GM19395 (cell line): ENCODE measurements at regions not wholly inside any gene's neighbourhood (a gene's known extent, or its start where the extent isn't known, plus 50 kb on each side); places are given as distances from the start of the nearest gene placed in this dataset.
"Not testable (repeated sequence)": the region's sequence is repeated elsewhere in the genome, so short reads cannot be mapped to it uniquely, and the experiment has no call there.

Experiments
- ATAC-seq: cut with Tn5 transposase; IDR thresholded peaks from one replicate; pipeline ENCODE4 v1.9.1; 2021; ENCODE audit warnings: mild to moderate bottlenecking, moderate library complexity; ENCODE audit not compliant: unreplicated experiment

DNA sequence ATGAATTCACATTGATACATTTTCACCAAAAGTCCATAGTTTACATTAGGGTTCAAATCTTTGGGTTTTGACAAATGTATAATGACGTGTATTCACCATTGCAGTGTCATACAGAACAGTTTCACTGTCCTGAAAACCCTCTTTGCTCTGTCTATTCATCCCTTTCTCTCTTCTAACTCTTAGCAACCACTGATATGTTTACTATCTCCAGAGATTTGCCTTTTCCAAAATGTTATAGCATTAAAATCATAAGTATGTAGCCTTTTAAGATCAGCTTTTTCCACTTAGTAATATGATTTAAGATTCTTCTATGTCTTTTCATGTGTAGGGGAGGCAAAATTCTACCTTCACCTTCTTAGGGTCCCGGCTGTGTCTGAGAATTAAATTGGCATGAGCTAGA lies 203.8 kb downstream of the TPRG1 start:
- ATAC-seq, result no peak

DNA sequence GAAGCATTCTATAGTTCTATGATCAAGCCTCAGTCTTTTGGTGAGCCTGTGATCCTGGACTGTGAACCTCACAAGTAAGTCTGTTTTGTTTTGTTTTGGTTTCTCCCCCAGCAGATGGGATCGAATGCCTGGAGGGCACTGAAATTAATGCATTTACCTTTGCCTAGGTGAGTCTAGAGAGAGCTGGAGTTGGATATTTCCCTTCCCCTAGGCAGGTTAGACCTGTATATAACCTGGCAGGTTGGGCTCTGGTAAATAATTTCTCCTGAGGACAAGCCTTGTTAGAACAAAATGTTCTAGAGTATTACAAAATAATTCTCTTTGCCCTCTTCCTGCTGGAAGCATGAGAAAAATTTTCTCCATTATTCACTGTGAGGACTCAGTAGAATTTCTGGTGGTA lies 211.9 kb downstream of the TPRG1 start:
- ATAC-seq, result no peak

DNA sequence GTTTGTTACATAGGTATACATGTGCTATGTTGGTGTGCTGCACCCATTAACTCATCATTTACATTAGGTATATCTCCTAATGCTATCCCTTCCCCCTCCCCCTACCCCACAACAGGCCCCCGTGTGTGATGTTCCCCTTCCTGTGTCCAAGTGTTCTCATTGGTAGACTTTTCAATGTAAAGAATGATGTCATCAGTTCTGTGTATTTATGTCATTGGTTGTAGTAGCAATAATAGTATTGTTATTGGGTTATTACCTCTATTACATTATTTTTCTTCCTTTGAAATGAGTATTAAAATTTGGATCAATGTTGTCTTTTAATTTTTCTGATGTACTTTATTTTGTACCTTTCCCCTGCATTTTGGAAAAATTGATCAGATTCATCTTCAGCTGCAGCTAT lies 214.1 kb downstream of the TPRG1 start:
- not testable (repeated sequence) for ATAC-seq

DNA sequence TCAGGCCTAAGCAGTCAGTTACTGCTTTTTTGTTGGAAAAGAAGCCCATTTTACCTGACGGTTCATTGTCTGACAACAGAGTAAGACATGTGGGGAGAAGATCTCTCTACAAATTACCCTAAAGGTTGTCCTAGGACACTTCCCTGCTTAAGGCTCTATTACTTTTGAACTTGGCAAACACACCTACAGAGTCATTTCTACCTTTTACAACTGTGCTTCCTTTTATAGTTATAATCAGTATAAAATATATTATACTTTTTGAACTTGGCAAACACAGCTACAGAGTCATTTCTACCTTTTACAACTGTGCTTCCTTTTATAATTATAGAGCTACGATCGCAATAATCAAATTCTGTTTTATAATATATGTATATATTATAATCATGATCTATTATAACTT lies 215.0 kb downstream of the TPRG1 start:
- ATAC-seq, result no peak

DNA sequence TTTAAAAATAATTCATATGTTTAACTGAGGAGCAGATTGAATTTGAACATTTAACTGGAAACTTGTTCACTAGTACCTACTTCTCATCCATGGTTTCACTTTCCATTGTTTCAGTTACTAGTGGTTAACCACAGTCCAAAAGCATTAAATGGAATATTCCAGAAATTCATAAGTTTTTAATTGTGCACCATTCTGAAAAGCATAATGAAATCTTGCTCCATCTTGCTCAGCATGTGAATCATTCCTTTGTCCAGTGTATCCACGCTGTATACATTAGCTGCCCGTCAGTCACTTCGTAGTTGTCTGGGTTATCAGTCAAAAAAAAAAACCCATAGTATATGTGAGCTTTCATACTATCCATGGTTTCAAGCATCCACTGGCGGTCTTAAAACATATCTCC lies 217.6 kb downstream of the TPRG1 start:
- no peak for ATAC-seq

DNA sequence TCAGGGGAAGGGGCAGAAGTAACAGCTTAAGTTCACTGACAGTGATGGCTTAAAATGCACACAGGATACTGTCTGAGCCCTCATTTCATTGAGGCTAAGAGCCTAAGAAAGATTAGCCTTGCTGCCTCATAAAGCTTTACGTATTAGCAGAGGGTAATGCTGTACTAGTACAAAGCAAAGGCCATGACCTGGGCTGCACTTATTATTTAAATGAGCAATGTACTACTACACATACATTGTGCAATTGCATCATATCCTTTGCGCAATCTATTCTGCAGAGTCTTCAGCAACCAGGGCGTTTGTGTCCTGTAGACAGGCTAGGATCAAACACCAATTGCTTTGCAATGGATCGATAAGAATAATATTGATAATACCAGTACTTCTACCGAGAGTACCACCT lies 221.8 kb downstream of the TPRG1 start:
- ATAC-seq, result no peak

DNA sequence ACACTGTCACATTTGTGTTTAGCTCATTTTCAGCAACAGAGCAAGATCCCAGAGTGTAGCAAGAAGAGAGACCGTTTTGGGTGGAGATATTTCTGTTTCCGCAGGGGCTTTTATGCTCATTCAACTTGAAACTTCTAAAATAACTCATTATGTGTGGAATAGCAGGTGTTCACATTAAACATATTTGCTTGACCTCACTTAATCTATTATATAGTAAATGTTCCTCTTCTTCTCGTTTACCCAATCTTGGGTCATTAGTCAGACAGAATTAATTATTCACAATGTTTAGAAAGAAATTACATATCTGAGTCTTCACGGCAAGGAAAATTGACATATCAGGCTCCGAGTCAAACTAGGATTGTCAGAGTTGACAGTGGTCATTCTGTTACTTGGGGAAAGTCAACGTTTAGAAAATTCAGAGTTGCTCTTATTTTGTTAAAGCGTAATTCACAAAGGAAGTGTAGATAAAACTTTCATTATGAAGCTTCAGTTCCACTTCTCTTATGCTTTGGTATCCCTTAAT lies 222.9 kb downstream of the TPRG1 start:
- ATAC-seq, result peak; percentile 94

DNA sequence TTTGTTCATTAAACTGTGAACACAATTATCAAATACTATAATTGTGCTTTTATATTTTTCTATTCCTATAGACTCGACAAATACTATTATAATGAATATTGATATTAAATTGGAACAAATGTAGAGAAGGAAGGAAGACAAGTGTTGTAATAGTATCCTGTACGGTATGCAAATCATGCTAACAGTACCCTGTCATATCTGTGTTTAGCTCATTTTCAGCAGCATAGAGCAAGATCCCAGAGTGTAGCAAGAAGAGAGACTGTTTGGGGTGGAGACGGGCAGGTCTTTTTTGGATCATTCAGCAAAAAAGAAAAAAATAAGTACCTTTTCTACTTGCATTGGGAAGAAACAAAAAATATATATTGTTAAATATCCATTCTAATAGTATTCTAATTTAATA lies 224.1 kb downstream of the TPRG1 start:
- ATAC-seq, result no peak

DNA sequence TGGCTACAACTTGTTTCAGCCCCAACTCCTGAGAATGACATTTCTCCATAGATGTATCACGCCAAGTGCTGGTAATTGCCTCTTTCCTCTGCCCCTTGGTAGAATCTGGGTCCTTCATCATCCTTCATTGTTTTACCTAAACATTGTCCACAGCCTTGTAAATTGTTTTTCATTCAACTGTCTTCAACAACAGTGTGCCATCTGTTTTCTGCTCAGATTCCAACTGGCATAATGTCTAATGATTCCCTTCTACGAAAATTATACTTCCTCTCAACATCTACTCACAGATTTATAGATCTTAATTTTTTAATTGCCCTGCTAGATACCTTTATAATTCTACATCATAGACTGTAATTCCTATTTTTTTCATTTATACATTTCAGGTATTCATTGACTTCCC lies 226.9 kb downstream of the TPRG1 start:
- ATAC-seq, result no peak

DNA sequence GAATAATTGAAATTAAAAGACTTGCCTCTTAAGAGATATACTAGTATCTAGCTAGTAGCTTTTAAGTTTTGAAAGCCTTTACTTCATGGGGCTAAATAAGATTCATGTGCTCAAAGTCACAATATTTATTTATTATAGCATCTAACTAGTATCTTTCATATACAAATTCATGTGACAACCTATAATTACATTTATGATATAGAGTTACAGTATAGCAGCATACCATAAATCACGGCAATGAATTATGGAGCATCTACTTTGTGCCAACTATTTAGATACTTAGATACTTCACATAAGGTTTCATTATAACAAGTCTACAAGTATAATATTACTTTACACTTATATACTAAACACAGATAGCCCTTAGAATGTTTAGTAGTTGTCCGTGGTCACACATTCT lies 229.4 kb downstream of the TPRG1 start:
- ATAC-seq, result no peak

DNA sequence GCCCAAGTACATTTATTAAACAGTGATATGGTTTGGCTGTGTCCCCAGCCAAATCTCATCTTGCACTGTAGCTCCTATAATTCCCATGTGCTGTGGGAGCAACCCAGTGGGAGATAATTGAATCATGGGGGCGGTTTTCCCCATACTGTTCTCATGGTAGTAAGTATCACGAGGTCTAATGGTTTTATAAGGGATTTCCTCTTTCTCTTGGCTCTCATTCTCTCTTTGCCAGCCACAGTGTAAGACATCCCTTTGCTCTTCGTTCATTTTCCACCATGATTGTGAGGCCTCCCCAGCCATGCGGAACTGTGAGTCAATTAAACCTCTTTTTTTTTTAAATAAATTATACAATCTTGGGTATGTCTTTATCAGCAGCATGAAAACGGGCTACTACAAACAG lies 228.0 kb upstream of the TP63 start:
- ATAC-seq, result no peak

DNA sequence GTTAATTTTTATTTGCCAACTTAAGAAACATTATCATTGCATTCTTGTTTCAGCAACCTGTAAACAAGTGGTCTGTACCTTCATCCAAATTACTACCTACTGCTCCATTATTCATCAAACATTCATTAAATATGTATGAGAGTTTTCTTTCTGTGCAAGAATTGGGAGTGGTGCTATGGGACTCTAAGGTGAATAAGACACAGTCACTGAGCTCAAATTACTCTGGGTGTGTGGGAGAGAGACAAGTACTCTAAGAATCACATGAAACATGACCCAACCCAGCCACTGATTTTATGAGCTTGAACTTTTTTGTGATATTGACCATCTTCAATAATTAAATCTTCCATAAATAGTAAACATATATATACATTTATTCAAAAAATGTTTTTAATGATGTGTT lies 227.2 kb upstream of the TP63 start:
- no peak for ATAC-seq

DNA sequence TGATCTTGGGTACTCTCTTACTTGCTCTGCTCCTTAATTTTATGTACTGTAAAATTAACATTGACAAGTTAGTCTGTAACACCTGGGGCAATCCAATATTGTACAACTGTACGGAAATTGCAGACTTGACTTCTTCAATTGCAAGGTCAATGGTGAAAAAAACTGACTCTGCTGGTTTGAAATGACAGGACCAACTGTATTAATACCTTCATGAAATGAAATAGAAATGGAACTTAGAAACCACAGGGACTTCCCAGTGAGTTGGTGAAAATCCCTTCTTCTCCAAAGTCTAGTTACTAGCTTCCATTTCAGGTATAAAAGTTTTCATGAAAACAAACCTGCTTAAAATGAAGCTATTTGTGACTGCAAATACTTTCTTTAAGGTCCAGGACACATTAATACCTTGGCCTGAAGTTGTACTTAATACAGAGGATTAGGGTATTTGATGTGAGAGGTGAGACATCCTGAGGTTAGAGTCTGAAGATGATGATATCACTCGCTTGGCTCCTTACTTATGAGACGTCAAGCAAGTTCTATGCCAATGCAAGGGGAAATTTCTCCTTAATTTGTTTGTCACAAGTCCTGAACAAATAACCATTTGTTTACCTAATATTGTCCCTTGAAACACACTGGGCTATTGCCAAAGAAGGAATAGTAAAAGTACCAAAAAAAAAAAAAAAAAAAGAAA lies 226.2 kb upstream of the TP63 start:
- no peak for ATAC-seq

DNA sequence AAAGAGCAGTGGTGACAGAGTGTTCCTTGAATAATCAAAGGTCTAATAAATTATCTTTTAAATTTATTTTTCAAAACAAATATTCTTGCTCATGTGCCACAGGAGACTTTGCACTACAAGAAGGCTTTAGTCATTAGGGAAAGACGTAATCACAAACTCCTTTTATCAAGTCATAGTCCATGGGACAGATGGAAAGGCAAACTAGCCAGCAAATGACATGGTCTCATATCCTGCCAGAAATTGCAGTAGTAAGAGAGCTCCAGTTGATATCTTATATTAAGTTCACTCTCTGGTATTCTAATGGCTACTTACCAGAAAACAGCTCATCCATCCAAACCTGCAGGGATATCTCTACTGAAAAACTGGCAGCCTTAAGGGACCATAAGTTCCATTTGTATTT lies 225.0 kb upstream of the TP63 start:
- no peak for ATAC-seq

DNA sequence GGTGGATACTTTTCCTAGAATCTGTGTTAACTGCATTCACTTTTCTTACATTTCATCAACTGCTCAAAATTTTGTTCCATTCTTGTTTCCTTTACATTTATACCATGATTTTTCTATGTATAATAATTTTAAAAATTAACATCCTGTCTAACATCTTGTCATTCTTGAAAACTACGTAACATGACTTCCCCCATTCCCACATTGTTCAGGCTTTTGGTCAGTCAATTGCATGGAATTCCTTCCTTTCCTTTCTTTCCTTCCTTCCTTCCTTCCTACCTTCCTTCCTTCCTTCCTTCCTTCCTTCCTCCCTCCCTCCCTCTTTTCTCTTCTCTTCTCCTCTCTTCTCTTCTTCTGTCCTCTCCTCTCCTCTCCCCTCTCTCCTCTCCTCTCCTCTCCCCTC lies 220.7 kb upstream of the TP63 start:
- no peak for ATAC-seq

DNA sequence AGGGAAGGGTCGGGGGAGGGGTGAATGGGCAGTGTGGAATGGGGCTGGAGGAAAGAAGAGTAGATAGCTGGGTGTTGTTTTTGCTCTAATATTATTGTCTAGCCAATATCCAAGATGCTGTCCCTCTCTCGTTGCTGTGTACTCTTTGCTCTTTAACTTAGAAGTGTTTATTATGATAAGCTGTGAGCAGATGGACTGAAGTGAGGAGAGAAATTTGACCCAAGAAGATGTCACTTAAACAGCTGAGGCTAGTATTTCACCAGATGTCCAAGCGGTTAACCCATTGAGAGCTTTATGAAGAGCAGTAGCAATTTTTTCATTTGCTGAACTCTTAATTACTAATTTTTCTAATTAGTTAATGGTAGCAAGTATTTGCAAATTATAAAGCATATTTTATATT lies 212.2 kb upstream of the TP63 start:
- ATAC-seq, result no peak

DNA sequence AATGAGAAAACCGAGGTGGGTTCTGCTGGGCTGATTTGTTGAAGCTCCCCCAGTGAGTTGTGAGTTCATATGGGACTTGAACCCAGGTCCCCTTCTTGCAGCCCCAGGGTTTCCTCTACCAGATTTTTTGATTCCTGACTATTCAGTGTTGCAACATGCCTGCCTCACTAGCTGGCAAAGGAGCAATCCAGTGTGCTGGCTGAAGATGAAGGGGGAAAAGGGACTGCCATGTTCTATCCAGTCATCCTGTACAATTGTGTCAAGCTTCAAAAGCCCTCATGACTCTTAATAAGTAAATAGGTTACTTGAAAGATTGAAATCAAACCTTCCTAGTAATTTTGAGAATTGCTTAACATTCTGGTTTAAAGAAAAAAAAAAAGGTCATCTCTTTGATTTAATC lies 211.5 kb upstream of the TP63 start:
- ATAC-seq, result no peak

DNA sequence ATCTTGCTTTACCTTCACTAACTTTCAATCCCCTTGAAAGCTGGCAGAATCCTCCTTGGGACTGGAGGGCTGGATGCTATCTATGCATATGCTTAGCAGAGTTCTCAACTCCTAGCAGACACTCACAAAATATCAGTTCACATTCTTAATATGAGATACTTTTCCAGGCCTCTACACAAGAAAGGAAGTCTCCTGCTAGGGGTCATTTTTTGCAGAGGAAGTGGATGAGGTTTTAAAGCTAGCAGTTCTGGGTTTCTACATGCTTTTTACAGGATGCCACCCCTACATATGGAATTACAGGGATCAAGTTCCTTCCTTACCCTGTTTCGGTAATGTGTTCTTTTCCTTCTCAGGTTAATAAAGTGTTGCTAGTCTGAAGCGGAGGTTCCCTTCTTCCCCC lies 206.3 kb upstream of the TP63 start:
- ATAC-seq, result no peak

DNA sequence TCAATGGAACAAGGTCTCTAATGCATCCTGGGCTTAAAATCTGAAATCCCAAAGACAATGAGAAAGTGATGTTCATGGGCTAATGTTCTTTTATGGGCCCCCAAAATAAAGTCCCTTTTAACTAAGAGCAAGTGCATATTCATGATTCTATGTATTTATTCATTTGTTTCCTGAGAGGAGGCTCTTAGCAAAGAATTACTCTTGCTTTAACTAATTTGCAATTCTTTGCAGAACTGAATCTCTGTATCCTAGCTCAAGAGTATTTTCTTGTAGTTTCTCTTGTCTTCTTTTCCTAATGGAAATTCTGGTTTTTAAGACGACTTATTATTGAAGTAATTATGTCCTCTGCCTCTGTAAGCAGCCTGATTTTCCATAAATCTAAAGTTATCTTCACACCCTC lies 202.2 kb upstream of the TP63 start:
- ATAC-seq, result no peak

DNA sequence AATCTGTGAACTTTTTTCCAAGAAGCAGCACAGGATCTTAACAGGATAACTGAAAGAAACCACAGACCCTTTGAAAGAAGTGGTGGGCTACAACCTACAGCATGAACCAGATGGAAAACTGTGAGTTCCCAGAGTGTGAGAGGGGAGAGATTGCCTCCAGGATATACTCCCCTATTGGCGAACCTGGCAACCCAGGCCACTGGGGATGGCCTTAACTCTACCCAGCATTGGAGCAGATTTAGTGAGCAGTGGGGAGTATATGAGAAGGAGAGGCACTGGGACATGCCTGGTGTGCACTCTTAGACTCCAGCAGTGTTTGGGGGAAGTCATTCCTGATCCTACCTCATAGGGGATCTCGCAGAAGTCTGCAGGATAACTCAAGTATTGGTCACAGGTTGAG lies 201.0 kb upstream of the TP63 start:
- no peak for ATAC-seq

DNA sequence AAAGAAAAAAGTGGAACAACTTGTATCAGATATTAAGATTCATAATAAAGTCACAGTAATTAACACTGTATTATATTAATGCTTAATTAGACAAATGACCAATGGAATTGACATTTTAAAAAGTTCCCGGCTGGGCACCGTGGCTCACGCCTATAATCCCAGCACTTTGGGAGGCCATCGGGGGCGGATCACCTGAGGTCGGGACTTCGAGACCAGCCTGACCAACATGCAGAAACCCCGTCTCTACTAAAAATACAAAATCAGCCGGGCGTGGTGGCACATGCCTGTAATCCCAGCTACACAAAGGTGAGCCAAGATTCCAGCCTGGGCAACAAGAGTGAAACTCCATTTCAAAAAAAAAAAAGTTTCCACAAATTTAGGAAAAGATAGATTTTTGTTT lies 188.9 kb upstream of the TP63 start:
- ATAC-seq, result not testable (repeated sequence)

DNA sequence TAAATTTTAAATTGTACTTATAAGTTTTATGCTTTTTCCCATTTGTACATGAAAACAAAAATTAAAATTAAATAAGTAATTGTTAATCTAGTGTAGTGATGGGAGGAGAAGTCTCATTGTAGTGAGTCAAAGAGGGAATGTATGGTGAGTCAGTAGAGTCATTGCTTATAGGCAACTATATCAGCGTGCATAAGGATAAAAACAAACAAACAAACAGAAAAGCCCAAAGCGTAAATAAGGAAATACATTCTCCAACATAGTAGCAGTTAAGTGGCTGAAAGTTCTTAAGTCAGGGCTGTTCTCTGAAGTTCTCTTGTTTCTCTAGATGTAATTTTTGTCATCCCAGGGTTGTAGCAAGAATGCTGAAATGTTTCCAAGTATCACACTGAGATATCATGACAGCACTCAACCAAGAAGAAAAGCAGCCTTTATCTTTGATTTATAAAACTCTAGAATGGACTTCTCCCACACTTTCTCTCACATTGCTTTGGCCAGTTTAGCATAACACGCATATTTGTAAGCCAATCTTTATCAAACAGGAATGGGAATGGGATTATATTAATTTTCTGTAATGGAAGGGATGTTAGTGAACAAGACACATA lies 184.1 kb upstream of the TP63 start:
- no peak for ATAC-seq

DNA sequence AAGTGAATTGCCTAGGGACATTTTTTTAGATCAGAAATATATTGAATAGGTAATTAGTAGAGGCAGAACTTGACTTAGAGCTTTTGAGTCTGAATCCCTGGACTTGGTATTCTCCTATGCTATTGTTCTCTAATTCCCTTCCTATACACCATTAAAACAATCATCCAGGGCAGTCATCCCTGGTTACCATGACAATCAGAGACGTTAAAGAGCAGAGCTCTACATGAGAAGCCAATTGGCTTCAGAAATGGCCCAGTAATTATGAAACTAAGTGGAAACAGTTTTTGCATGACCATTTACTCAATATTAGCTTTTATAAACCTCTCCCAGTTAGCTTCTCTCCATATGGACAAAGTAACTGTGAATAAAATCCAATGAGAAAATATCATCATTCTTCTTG lies 182.1 kb upstream of the TP63 start:
- no peak for ATAC-seq
